Upper lobe of left lung (tissue), 4 donors: ENCODE measurements at regions not wholly inside any gene's neighbourhood (a gene's known extent, or its start where the extent isn't known, plus 50 kb on each side); places are given as distances from the start of the nearest gene placed in this dataset.

Experiments used
- POLR2A ChIP-seq, 4 donors: fragments of 450-650 bp; IDR thresholded peaks; one replicate each; pipeline ENCODE4 v1.5.1; 2016 to 2017; ENCODE audit warnings: antibody characterized with exemption in 4 of 4, mild to moderate bottlenecking in 2 of 4
- TF ChIP-seq, protein P1 (sequence below), 6 experiments: fragments of 450-650 bp in 4 of 6; fragments of 200-600 bp in 2 of 6; sonication (generic) in 2 of 6; IDR thresholded peaks; one replicate each; pipeline ENCODE4 v1.5.1; 2016 to 2019; ENCODE audit warnings: antibody characterized with exemption in 6 of 6

DNA sequence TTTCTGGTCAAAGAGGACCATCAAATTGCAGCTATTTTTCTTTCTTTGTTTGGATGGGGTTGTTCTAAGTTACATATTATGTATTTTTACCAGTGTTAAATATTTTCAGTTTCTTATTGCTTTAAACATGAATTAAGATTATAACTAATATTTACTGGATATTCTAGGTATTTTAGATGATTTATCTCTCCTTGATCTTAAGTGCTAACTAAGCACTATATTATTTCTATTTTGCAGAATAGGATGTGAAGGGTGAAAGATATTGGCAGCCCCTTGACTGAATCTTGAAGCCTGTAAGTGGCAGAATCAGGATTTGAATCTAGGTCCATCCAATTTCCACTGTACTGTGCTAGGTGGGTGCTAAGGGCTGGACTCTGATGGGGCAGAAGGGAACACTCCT is 307.3 kb upstream of the CCL2 start:
- TF ChIP-seq, protein P1, sequence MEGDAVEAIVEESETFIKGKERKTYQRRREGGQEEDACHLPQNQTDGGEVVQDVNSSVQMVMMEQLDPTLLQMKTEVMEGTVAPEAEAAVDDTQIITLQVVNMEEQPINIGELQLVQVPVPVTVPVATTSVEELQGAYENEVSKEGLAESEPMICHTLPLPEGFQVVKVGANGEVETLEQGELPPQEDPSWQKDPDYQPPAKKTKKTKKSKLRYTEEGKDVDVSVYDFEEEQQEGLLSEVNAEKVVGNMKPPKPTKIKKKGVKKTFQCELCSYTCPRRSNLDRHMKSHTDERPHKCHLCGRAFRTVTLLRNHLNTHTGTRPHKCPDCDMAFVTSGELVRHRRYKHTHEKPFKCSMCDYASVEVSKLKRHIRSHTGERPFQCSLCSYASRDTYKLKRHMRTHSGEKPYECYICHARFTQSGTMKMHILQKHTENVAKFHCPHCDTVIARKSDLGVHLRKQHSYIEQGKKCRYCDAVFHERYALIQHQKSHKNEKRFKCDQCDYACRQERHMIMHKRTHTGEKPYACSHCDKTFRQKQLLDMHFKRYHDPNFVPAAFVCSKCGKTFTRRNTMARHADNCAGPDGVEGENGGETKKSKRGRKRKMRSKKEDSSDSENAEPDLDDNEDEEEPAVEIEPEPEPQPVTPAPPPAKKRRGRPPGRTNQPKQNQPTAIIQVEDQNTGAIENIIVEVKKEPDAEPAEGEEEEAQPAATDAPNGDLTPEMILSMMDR (IDR thresholded peaks at IDR 0.05): no peak
- TF ChIP-seq POLR2A (IDR thresholded peaks at IDR 0.05): no peak
